ENCODE measurements at regions not wholly inside any gene's neighbourhood (a gene's known extent, or its start where the extent isn't known, plus 50 kb on each side); places are given as distances from the start of the nearest gene placed in this dataset.

DNA sequence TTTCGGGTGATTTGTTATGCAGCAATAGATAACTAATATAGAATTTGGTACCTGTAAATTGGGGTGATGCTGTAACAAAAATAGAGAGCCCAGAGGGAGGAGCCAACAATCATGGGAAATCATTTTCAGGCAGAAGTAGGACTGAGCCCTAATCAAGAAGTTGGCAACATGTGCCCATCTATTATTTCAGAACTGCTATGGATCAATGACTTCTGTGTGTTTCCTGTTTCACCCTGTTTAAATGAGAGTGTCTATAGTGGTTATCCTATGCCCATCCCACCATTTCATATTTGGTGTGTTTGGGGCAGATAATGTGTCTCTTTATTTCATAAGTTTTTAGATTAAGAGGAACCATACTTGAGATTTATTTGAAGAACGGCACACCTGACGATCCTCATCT lies 330.8 kb upstream of the CITED2 start:
- no peak overlapping the region for H3K27ac ChIP-seq
- H3K36me3 ChIP-seq: no peaks in the 10 kb centered on the region
- no peaks in the 10 kb centered on the region for H3K9me3 ChIP-seq
- intact Hi-C loops (cut with DNase I; ENCODE audit: low total_unique reads) (no loop called here), in situ Hi-C loops (cut with MboI; ENCODE audit: low sequenced_read_pairs in 4 of 4) (no loop called here)
- no peaks in the 10 kb centered on the region for H3K27me3 ChIP-seq
- H3K4me3 ChIP-seq: no peak overlapping the region
- DNase-seq (no peak), ATAC-seq (no peak)
- peaks cover 0 to 3% of the 10 kb centered on the region in 2 donors for H3K4me1 ChIP-seq
- no peak for TF ChIP-seq POLR2A (IDR thresholded peaks at IDR 0.05)
- TF ChIP-seq, protein P1, sequence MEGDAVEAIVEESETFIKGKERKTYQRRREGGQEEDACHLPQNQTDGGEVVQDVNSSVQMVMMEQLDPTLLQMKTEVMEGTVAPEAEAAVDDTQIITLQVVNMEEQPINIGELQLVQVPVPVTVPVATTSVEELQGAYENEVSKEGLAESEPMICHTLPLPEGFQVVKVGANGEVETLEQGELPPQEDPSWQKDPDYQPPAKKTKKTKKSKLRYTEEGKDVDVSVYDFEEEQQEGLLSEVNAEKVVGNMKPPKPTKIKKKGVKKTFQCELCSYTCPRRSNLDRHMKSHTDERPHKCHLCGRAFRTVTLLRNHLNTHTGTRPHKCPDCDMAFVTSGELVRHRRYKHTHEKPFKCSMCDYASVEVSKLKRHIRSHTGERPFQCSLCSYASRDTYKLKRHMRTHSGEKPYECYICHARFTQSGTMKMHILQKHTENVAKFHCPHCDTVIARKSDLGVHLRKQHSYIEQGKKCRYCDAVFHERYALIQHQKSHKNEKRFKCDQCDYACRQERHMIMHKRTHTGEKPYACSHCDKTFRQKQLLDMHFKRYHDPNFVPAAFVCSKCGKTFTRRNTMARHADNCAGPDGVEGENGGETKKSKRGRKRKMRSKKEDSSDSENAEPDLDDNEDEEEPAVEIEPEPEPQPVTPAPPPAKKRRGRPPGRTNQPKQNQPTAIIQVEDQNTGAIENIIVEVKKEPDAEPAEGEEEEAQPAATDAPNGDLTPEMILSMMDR (IDR thresholded peaks at IDR 0.05 in 4 of 5, conservative IDR thresholded peaks at IDR 0.05 in 1 of 5): no peak

DNA sequence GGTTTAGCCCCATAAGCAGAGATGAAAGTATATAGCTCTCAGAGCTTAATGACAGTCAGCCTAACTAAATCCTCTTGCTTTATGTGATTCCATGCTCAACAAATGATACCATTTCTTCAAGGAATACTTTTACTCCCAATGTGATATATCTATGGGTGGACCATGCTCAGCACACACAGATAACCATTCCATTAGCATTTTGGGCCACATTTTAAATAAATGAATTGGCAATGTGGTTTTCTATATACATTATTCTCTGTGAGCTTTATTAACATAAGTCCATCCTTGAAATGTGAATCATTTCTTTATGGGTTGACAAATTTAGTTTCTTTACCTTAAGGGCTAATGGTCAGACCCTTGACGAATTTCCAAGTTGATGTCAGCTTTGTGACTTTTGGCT lies 329.3 kb upstream of the CITED2 start:
- no peak for TF ChIP-seq POLR2A (IDR thresholded peaks at IDR 0.05)
- TF ChIP-seq, protein P1 (IDR thresholded peaks at IDR 0.05 in 4 of 5, conservative IDR thresholded peaks at IDR 0.05 in 1 of 5): no peak
- no peak for DNase-seq
- no peaks in the 10 kb centered on the region for H3K27me3 ChIP-seq
- intact Hi-C loops (cut with DNase I; ENCODE audit: low total_unique reads): no loop called here
- H3K9me3 ChIP-seq: no peaks in the 10 kb centered on the region
- no peak overlapping the region for H3K4me3 ChIP-seq
- ATAC-seq: no peak
- no peaks in the 10 kb centered on the region for H3K36me3 ChIP-seq
- no peak overlapping the region for H3K27ac ChIP-seq
- in situ Hi-C loops (cut with MboI; ENCODE audit: low sequenced_read_pairs in 4 of 4): no loop called here
- H3K4me1 ChIP-seq: peaks cover 7 to 10% of the 10 kb centered on the region in 2 donors

DNA sequence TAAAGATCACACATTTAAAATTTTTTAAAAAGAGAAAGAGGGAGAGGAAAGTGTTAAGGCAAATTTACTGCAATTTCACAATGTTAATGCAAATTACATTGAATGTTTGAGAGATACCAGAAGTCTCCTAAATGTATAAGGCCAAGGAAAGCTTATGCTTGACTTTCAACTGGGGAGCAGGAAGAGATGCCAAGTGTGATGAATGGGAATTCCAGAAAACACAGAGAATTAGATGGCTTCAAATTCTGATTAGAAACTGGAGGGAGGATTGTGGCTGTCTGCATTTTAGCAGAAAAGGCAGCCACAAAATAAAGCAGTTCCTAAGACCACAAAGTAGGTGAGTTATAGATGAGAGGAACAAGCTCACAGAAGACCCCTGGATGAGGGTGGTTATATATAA lies 328.3 kb upstream of the CITED2 start:
- Histone ChIP-seq H3K27me3 (no peaks in the 10 kb centered on the region), H3K4me3 (no peak overlapping the region), H3K27ac (no peak overlapping the region), H3K4me1 (peaks cover 7 to 10% of the 10 kb centered on the region in 2 donors), H3K36me3 (no peaks in the 10 kb centered on the region), H3K9me3 (no peaks in the 10 kb centered on the region)
- DNase-seq: no peak
- TF ChIP-seq POLR2A (IDR thresholded peaks at IDR 0.05): no peak
- no peak for ATAC-seq
- in situ Hi-C loops (cut with MboI; ENCODE audit: low sequenced_read_pairs in 4 of 4): no loop called here
- intact Hi-C loops (cut with DNase I; ENCODE audit: low total_unique reads): no loop called here

DNA sequence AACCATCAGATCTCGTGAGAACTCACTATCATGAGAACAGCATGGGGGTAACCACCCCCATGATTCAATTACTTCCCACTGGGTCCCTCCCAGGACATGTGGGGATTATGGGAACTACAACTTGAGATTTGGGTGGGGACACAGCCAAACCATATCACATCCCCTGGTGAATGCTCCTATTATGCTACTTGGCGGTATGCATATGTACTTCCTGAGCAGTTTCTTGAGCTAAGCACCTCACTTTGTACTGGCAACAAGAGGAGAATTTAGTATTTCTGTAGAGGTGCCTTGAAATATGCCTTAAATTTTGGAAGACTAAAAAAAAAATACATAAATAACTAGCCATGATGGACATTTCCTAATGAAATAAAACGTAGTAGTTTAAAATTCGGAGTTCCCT lies 327.2 kb upstream of the CITED2 start:
- Histone ChIP-seq H3K4me1 (peaks cover 7 to 8% of the 10 kb centered on the region in 2 donors), H3K36me3 (no peaks in the 10 kb centered on the region), H3K4me3 (no peak overlapping the region), H3K9me3 (no peaks in the 10 kb centered on the region), H3K27me3 (no peaks in the 10 kb centered on the region), H3K27ac (no peak overlapping the region)
- ATAC-seq: no peak
- intact Hi-C loops (cut with DNase I; ENCODE audit: low total_unique reads): no loop called here
- DNase-seq: no peak
- TF ChIP-seq POLR2A (IDR thresholded peaks at IDR 0.05): no peak
- TF ChIP-seq, protein P1 (IDR thresholded peaks at IDR 0.05 in 4 of 5, conservative IDR thresholded peaks at IDR 0.05 in 1 of 5): no peak
- in situ Hi-C loops (cut with MboI; ENCODE audit: low sequenced_read_pairs in 4 of 4): no loop called here

DNA sequence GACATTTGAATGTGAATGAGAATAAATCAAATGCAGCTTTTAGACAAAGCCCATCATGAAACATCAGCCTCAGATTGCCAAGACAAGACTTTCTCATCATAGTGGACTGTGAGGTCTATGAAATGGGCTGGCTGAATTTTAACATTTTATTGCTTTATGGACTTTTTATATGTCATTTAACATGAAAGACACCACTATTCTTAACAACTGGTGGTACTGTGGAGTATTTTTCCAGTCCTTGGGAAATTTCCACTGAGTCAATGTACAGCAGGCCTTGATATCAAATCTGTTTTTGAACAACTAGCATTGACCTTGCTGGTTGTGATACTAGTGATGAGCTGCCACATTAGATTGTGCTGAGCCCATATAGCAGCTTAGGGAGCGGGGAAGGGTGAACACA lies 326.6 kb upstream of the CITED2 start:
- no peaks in the 10 kb centered on the region for H3K36me3 ChIP-seq
- in situ Hi-C loops (cut with MboI; ENCODE audit: low sequenced_read_pairs in 4 of 4) (no loop called here), intact Hi-C loops (cut with DNase I; ENCODE audit: low total_unique reads) (no loop called here)
- no peaks in the 10 kb centered on the region for H3K9me3 ChIP-seq
- H3K27ac ChIP-seq: no peak overlapping the region
- H3K4me1 ChIP-seq: peaks cover 7 to 8% of the 10 kb centered on the region in 2 donors
- H3K4me3 ChIP-seq: no peak overlapping the region
- ATAC-seq (no peak), DNase-seq (no peak)
- H3K27me3 ChIP-seq: no peaks in the 10 kb centered on the region
- TF ChIP-seq, protein P1 (IDR thresholded peaks at IDR 0.05 in 4 of 5, conservative IDR thresholded peaks at IDR 0.05 in 1 of 5): no peak
- no peak for TF ChIP-seq POLR2A (IDR thresholded peaks at IDR 0.05)
